Stomach (tissue), 4 donors: ENCODE measurements at regions not wholly inside any gene's neighbourhood (a gene's known extent, or its start where the extent isn't known, plus 50 kb on each side); places are given as distances from the start of the nearest gene placed in this dataset.

Experiments used
- EP300 ChIP-seq: sonication (generic); formaldehyde crosslinking; IDR thresholded peaks from one replicate; pipeline ENCODE4 v1.6.1; 2017; ENCODE audit warnings: antibody characterized with exemption
- POLR2A ChIP-seq, 4 donors: fragments of 450-650 bp; IDR thresholded peaks; one replicate each; pipeline ENCODE4 v1.6.1; 2016; ENCODE audit warnings: antibody characterized with exemption in 4 of 4, control low read depth in 2 of 4, mild to moderate bottlenecking in 1 of 4, moderate library complexity in 1 of 4
- TF ChIP-seq, protein P1 (sequence below), 7 experiments: fragments of 450-650 bp in 4 of 7; fragments of 200-600 bp in 3 of 7; sonication (generic) in 3 of 7; IDR thresholded peaks; one replicate each; pipeline ENCODE4 v1.5.1; 2016 to 2019; ENCODE audit warnings: antibody characterized with exemption in 7 of 7, control low read depth in 2 of 7, mild to moderate bottlenecking in 1 of 7

DNA sequence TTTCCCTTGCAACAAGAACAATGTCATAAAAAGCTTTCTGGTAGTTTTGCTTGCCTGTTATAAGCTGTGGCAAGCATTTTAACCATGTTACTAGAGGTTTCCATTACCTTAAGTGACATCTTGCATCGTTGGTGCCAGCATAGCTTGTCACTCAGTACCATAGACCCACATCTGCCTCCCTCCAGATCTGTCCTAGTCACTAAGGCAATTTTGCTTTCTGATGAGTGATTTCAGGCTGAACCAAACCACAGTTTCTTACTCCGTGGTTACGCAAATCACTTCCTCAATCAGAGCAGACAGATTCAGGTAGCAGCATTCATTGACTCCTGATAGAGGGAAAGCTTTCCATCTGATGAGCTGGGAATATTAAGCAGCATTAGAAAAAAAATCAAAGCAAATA is 1057.5 kb upstream of the FAM98A start:
- TF ChIP-seq POLR2A (IDR thresholded peaks at IDR 0.05) (no peak), EP300 (no peak)
- TF ChIP-seq, protein P1, sequence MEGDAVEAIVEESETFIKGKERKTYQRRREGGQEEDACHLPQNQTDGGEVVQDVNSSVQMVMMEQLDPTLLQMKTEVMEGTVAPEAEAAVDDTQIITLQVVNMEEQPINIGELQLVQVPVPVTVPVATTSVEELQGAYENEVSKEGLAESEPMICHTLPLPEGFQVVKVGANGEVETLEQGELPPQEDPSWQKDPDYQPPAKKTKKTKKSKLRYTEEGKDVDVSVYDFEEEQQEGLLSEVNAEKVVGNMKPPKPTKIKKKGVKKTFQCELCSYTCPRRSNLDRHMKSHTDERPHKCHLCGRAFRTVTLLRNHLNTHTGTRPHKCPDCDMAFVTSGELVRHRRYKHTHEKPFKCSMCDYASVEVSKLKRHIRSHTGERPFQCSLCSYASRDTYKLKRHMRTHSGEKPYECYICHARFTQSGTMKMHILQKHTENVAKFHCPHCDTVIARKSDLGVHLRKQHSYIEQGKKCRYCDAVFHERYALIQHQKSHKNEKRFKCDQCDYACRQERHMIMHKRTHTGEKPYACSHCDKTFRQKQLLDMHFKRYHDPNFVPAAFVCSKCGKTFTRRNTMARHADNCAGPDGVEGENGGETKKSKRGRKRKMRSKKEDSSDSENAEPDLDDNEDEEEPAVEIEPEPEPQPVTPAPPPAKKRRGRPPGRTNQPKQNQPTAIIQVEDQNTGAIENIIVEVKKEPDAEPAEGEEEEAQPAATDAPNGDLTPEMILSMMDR (IDR thresholded peaks at IDR 0.05) = no peak
